HepG2 (cell line): ENCODE measurements at regions not wholly inside any gene's neighbourhood (a gene's known extent, or its start where the extent isn't known, plus 50 kb on each side); places are given as distances from the start of the nearest gene placed in this dataset.

Experiments
- ATAC-seq: fragments of 200-7000 bp; cut with Tn5 transposase; 3 replicates; pipeline ENCODE4 v1.9.1; 2020; ENCODE audit warnings: mild to moderate bottlenecking, moderate library complexity
- BruUV-seq: library from RNA; stranded (reverse); fragments of 400-500 nt; replicated peaks from 2 replicates; lab custom pipeline; 2021; lab: Mats Ljungman, UMichigan
- CTCF ChIA-PET: fragments of 300-600 bp; formaldehyde crosslinking; extraction: SDS; loops from one replicate; lab custom pipeline; 2021; ENCODE audit warnings: low total read pairs, inconsistent platforms, low intra/inter-chr PET ratio; lab: Yijun Ruan, JAX
- POLR2A ChIA-PET: fragments of 350-600 bp; sonication (Branson Sonifier 250); formaldehyde crosslinking; loops from one replicate; lab custom pipeline; 2020; ENCODE audit warnings: antibody characterized with exemption, inconsistent platforms; lab: Yijun Ruan, JAX
- DNase-seq: peaks from one replicate; pipeline ENCODE4 v3.0.0-alpha.2; 2015; ENCODE audit warnings: low spot score
- FAIRE-seq: peaks from 3 replicates; lab custom pipeline; 2011; peaks lifted over from hg19 to GRCh38; lab: Jason Lieb, UNC
- H2AFZ ChIP-seq: one replicate; pipeline ENCODE4 v1.6.1; 2011; ENCODE audit warnings: low read length, inconsistent platforms
- H3K27ac ChIP-seq: fragments of 300-600 bp; 3 replicates; pipeline ENCODE4 v1.8.0; 2011; ENCODE audit warnings: mixed run types, mild to moderate bottlenecking, mixed read lengths, low read length, inconsistent platforms; ENCODE audit not compliant: insufficient read depth; ENCODE audit errors: extremely low read length
- H3K27me3 ChIP-seq, 2 experiments: fragments of 200-600 bp in 1 of 2; 2 replicates in 1 of 2; 3 replicates in 1 of 2; pipeline versions ENCODE4 v1.6.0 to v1.8.0; 2011; ENCODE audit warnings: low read length in 2 of 2, mild to moderate bottlenecking in 2 of 2, moderate library complexity in 2 of 2, inconsistent platforms in 1 of 2; ENCODE audit not compliant: insufficient read depth in 2 of 2, control insufficient read depth in 1 of 2
- H3K36me3 ChIP-seq, 2 experiments: fragments of 200-600 bp in 1 of 2; replicated peaks in 1 of 2; 2 replicates in 1 of 2; 3 replicates in 1 of 2; pipeline versions ENCODE4 v1.5.1 to v1.8.0; 2011; ENCODE audit warnings: low read length in 2 of 2, inconsistent platforms in 1 of 2; ENCODE audit not compliant: insufficient read depth in 2 of 2, control insufficient read depth in 1 of 2
- H3K4me1 ChIP-seq: 2 replicates; pipeline ENCODE4 v1.5.1; 2012; ENCODE audit warnings: low read length, inconsistent platforms; ENCODE audit not compliant: insufficient read depth
- H3K4me2 ChIP-seq: 2 replicates; pipeline ENCODE4 v1.6.0; 2011; ENCODE audit warnings: low read depth, low read length, inconsistent platforms
- H3K4me3 ChIP-seq, 3 experiments: fragments of 200-600 bp in 1 of 3; sonication (generic), shearing (Covaris generic) in 1 of 3; replicated peaks in 1 of 3; 2 replicates each; pipeline ENCODE4 v1.5.1; 2011 to 2016; ENCODE audit warnings: low read length in 3 of 3, inconsistent platforms in 2 of 3, low read depth in 2 of 3, mild to moderate bottlenecking in 2 of 3, control low read depth in 1 of 3, mixed read lengths in 1 of 3; ENCODE audit not compliant: insufficient read depth in 1 of 3
- H3K79me2 ChIP-seq: one replicate; pipeline ENCODE4 v1.6.1; 2011; ENCODE audit warnings: low read length, inconsistent platforms; ENCODE audit not compliant: insufficient read depth
- H3K9ac ChIP-seq: 2 replicates; pipeline ENCODE4 v1.6.0; 2011; ENCODE audit warnings: mild to moderate bottlenecking, low read depth, low read length, inconsistent platforms; ENCODE audit not compliant: insufficient read depth
- H3K9me3 ChIP-seq: 2 replicates; pipeline ENCODE4 v1.5.1; 2012; ENCODE audit warnings: mild to moderate bottlenecking, low read length
- H4K20me1 ChIP-seq: 2 replicates; pipeline ENCODE4 v1.6.0; 2011; ENCODE audit warnings: inconsistent platforms, mild to moderate bottlenecking, low read length, moderate library complexity; ENCODE audit not compliant: insufficient read depth
- CENPX ChIP-seq: sonication (generic); formaldehyde crosslinking; IDR thresholded peaks from 2 replicates; pipeline ENCODE4 v1.9.0; 2021; ENCODE audit warnings: mild to moderate bottlenecking, missing genetic modification reagents, moderate library complexity
- HIC2 ChIP-seq: sonication (generic); formaldehyde crosslinking; IDR thresholded peaks from 2 replicates; pipeline ENCODE4 v1.9.0; 2022; ENCODE audit warnings: low read depth, missing genetic modification reagents
- JDP2 ChIP-seq: sonication (generic); formaldehyde crosslinking; IDR thresholded peaks from 2 replicates; pipeline ENCODE4 v1.8.1; 2022; ENCODE audit warnings: missing genetic modification reagents, borderline replicate concordance
- SOX5 ChIP-seq: IDR thresholded peaks from 2 replicates; pipeline ENCODE4 v1.6.1; 2016; ENCODE audit warnings: borderline replicate concordance
- ZFX ChIP-seq: sonication (generic); formaldehyde crosslinking; IDR thresholded peaks from 2 replicates; pipeline ENCODE4 v1.4.0; 2020; ENCODE audit warnings: mild to moderate bottlenecking, low read depth, missing genetic modification reagents, moderate library complexity
- ZNF138 ChIP-seq: sonication (generic); formaldehyde crosslinking; IDR thresholded peaks from 2 replicates; pipeline ENCODE4 v1.5.0; 2020; ENCODE audit warnings: mild to moderate bottlenecking, low read depth, missing genetic modification reagents
- ZSCAN22 ChIP-seq: sonication (generic); formaldehyde crosslinking; IDR thresholded peaks from 2 replicates; pipeline ENCODE4 v1.4.0; 2020; ENCODE audit warnings: mild to moderate bottlenecking, missing genetic modification reagents
- ZSCAN25 ChIP-seq: sonication (generic); formaldehyde crosslinking; IDR thresholded peaks from 2 replicates; pipeline ENCODE4 v1.8.0; 2022; ENCODE audit warnings: mild to moderate bottlenecking, missing genetic modification reagents
- WGBS: methylation state at CpG from one replicate; pipeline ENCODE4 v1.1.6; 2017; ENCODE audit warnings: low lambda C conversion rate; 5-methylcytosine and 5-hydroxymethylcytosine counted together
- in situ Hi-C: cut with HindIII; loops from 2 replicates; pipeline ENCODE4 v1.10.0; 2017; ENCODE audit warnings: low pct_unique_long_range_greater_than_20kb; ENCODE audit not compliant: extremely low pct_ligation_motif_present
- intact Hi-C: fragments of 100-400 bp; cut with micrococcal nuclease; formaldehyde crosslinking; loops from one replicate; pipeline ENCODE4 v1.10.0; 2022; ENCODE audit not compliant: unreplicated experiment
- TF ChIP-seq, protein P1 (sequence below): sonication (generic); formaldehyde crosslinking; IDR thresholded peaks from 2 replicates; pipeline ENCODE4 v1.4.0; 2020; ENCODE audit warnings: mild to moderate bottlenecking, missing genetic modification reagents

DNA sequence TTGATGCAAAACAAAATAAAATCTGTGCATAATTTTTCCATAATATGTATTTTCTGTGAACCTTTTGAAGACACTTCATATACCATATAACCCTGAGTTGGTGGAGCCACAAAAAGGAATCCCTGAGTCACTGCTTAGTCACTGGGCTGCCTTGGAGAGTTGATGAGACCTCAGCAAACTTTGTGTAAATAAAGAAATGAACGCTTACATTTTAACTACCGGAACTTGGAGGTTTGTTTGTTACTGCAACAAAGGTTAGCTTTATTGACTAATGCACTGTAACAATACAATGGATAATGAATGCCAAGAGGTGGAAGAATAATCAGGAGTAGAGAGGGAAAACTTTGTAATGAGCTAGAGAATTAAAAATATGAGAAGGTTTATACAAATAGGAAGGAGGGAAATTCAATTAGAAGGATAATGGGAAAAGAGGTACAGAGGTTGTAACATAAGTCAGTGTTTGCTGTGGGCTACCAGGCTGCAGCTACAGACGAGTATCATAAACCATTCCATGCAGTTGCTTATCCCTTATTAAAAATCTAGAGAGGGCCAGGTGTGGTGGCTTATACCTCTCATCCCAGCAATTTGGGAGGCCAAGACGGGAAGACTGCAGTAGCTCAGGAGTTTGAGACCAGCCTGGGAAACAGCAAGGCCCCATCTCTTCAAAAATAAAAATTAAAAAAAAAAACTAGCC is 1042.1 kb downstream of the TYW1 start (continued):
- TF ChIP-seq HIC2 (CRISPR knock-in tag) = no peak
- no peak for TF ChIP-seq ZNF138 (CRISPR knock-in tag)
- no peak for TF ChIP-seq CENPX (CRISPR knock-in tag)
- peak; percentile 80; the same call in 1 of the 2 replicates for TF ChIP-seq SOX5

GRCh38 chr7:68041554-68041953 is 1044.9 kb downstream of the TYW1 start:
- 0 out of 2 replicates have a peak, but pooled peaks cover 12% of the 10 kb centered on the region for H3K4me1 ChIP-seq
- no peak overlapping the region for H3K4me3 ChIP-seq
- DNase-seq = no peak
- in situ Hi-C loops (no loop called here), intact Hi-C loops (no loop called here)
- no peak overlapping the region for H2AFZ ChIP-seq
- no peak overlapping the region for H3K4me2 ChIP-seq
- ATAC-seq = no peak
- H3K9me3 ChIP-seq = no peaks in the 10 kb centered on the region
- 4% methylated on average over 6 of the region's 6 CpGs for WGBS
- TF ChIP-seq ZFX (CRISPR knock-in tag) = no peak
- TF ChIP-seq, protein P1, sequence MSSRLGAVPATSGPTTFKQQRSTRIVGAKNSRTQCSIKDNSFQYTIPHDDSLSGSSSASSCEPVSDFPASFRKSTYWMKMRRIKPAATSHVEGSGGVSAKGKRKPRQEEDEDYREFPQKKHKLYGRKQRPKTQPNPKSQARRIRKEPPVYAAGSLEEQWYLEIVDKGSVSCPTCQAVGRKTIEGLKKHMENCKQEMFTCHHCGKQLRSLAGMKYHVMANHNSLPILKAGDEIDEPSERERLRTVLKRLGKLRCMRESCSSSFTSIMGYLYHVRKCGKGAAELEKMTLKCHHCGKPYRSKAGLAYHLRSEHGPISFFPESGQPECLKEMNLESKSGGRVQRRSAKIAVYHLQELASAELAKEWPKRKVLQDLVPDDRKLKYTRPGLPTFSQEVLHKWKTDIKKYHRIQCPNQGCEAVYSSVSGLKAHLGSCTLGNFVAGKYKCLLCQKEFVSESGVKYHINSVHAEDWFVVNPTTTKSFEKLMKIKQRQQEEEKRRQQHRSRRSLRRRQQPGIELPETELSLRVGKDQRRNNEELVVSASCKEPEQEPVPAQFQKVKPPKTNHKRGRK (CRISPR knock-in tag) = no peak
- no peak for TF ChIP-seq ZSCAN22 (CRISPR knock-in tag)
- no peak for TF ChIP-seq ZSCAN25 (CRISPR knock-in tag)
- no peak for TF ChIP-seq JDP2 (CRISPR knock-in tag)
- no peaks in the 10 kb centered on the region for H4K20me1 ChIP-seq
- no TSS peak for BruUV-seq
- no peaks in the 10 kb centered on the region for H3K27me3 ChIP-seq
- ChIA-PET POLR2A (no interaction called here), CTCF (no interaction called here)
- FAIRE-seq = no peak
- no peak overlapping the region for H3K27ac ChIP-seq
- H3K9ac ChIP-seq = no peak overlapping the region
- no peaks in the 10 kb centered on the region for H3K36me3 ChIP-seq
- no peaks in the 10 kb centered on the region for H3K79me2 ChIP-seq
